H1 (cell line): ENCODE measurements at regions not wholly inside any gene's neighbourhood (a gene's known extent, or its start where the extent isn't known, plus 50 kb on each side); places are given as distances from the start of the nearest gene placed in this dataset.

Experiments used
- CTCF ChIA-PET: fragments of 300-600 bp; sonication (Branson Sonifier 250); formaldehyde crosslinking; loops from one replicate; lab custom pipeline; 2021; ENCODE audit not compliant: partially characterized antibody; lab: Charles Lee
- POLR2A ChIA-PET: fragments of 300-600 bp; sonication (Branson Sonifier 250); formaldehyde crosslinking; loops from one replicate; lab custom pipeline; 2021; ENCODE audit warnings: inconsistent platforms; ENCODE audit not compliant: partially characterized antibody; lab: Charles Lee
- DNase-seq, 2 experiments: peaks; one replicate each; pipeline versions ENCODE4 v3.0.0 to v3.0.0-alpha.2; 2010 to 2022; ENCODE audit warnings: low spot score in 2 of 2, low read depth in 1 of 2, mixed read lengths in 1 of 2
- FAIRE-seq: peaks from 2 replicates; lab custom pipeline; 2011; peaks lifted over from hg19 to GRCh38; lab: Jason Lieb, UNC
- H2AFZ ChIP-seq: 2 replicates; pipeline ENCODE4 v1.8.1; 2012; ENCODE audit warnings: low read length, inconsistent platforms
- H2AK5ac ChIP-seq: 2 replicates; pipeline ENCODE4 v1.6.1; 2013; ENCODE audit warnings: low read depth, low read length
- H2BK120ac ChIP-seq: replicated peaks from 2 replicates; pipeline ENCODE3; 2013; ENCODE audit warnings: low read depth, low read length, inconsistent platforms
- H2BK12ac ChIP-seq: 2 replicates; pipeline ENCODE4 v1.6.1; 2013; ENCODE audit warnings: low read depth, low read length
- H2BK15ac ChIP-seq: 2 replicates; pipeline ENCODE4 v1.6.1; 2013; ENCODE audit warnings: low read length
- H2BK20ac ChIP-seq: 2 replicates; pipeline ENCODE4 v1.6.1; 2013; ENCODE audit warnings: low read length
- H2BK5ac ChIP-seq: 2 replicates; pipeline ENCODE4 v1.6.1; 2013; ENCODE audit warnings: low read depth, low read length
- H3K14ac ChIP-seq: 2 replicates; pipeline ENCODE4 v1.6.1; 2013; ENCODE audit warnings: inconsistent platforms; ENCODE audit not compliant: insufficient read length
- H3K18ac ChIP-seq: 2 replicates; pipeline ENCODE4 v1.6.1; 2013; ENCODE audit warnings: low read length; ENCODE audit errors: extremely low read depth
- H3K23ac ChIP-seq: 2 replicates; pipeline ENCODE4 v1.6.1; 2013; ENCODE audit warnings: inconsistent platforms; ENCODE audit not compliant: insufficient read length
- H3K23me2 ChIP-seq: 2 replicates; pipeline ENCODE4 v1.6.1; 2013; ENCODE audit warnings: low read depth, low read length
- H3K27ac ChIP-seq: 2 replicates; pipeline ENCODE4 v1.6.1; 2011; ENCODE audit warnings: low read depth, low read length, inconsistent platforms
- H3K27me3 ChIP-seq, 4 experiments: replicated peaks in 1 of 4; 1 replicate in 1 of 4; 2 replicates in 3 of 4; pipeline versions ENCODE4 v1.6.1 to v1.8.1; 2011 to 2013; ENCODE audit warnings: low read length in 3 of 4, mild to moderate bottlenecking in 3 of 4, inconsistent platforms in 2 of 4, mixed read lengths in 2 of 4, moderate library complexity in 1 of 4; ENCODE audit not compliant: control insufficient read depth in 3 of 4, insufficient read depth in 3 of 4; ENCODE audit errors: extremely low read depth in 1 of 4
- H3K36me3 ChIP-seq, 4 experiments: 2 replicates each; pipeline versions ENCODE4 v1.6.1 to v1.8.1; 2011 to 2013; ENCODE audit warnings: mild to moderate bottlenecking in 4 of 4, low read length in 3 of 4, moderate library complexity in 2 of 4, control low read depth in 1 of 4, inconsistent platforms in 1 of 4; ENCODE audit not compliant: insufficient read depth in 4 of 4, control insufficient read depth in 2 of 4
- H3K4ac ChIP-seq: replicated peaks from 2 replicates; pipeline ENCODE3; 2013; ENCODE audit warnings: low read length, low read depth, mixed read lengths, inconsistent platforms; ENCODE audit not compliant: insufficient read length
- H3K4me1 ChIP-seq, 4 experiments: replicated peaks in 1 of 4; 1 replicate in 1 of 4; 2 replicates in 3 of 4; pipeline versions ENCODE4 v1.6.1 to v1.8.1; 2011 to 2013; ENCODE audit warnings: low read length in 3 of 4, inconsistent platforms in 2 of 4, mixed read lengths in 1 of 4; ENCODE audit not compliant: insufficient read depth in 4 of 4, control insufficient read depth in 3 of 4
- H3K4me2 ChIP-seq, 2 experiments: 2 replicates each; pipeline versions ENCODE4 v1.6.1 to v1.8.1; 2011 to 2013; ENCODE audit warnings: low read depth in 2 of 2, low read length in 2 of 2, control low read depth in 1 of 2, inconsistent platforms in 1 of 2, mild to moderate bottlenecking in 1 of 2; ENCODE audit not compliant: insufficient read depth in 1 of 2
- H3K4me3 ChIP-seq, 4 experiments: fragments of 200-600, 300-600 bp in 1 of 4; sonication (generic), shearing (Covaris generic), sonication (Bioruptor Twin) in 1 of 4; 2 replicates each; pipeline versions ENCODE4 v1.5.1 to v1.8.1; 2011 to 2016; ENCODE audit warnings: low read length in 4 of 4, low read depth in 3 of 4, control low read depth in 2 of 4, inconsistent platforms in 2 of 4, mild to moderate bottlenecking in 2 of 4, mixed read lengths in 1 of 4, moderate library complexity in 1 of 4; ENCODE audit not compliant: insufficient read depth in 2 of 4; ENCODE audit errors: extremely low read depth in 1 of 4
- H3K56ac ChIP-seq: replicated peaks from 2 replicates; pipeline ENCODE3; 2013; ENCODE audit warnings: low read depth, mild to moderate bottlenecking, mixed read lengths, low read length, inconsistent platforms; ENCODE audit not compliant: insufficient read length
- H3K79me1 ChIP-seq: 2 replicates; pipeline ENCODE4 v1.6.1; 2013; ENCODE audit warnings: low read depth, low read length, control low read depth
- H3K79me2 ChIP-seq, 2 experiments: 2 replicates each; pipeline versions ENCODE4 v1.6.1 to v1.8.1; 2012 to 2013; ENCODE audit warnings: low read length in 2 of 2, mild to moderate bottlenecking in 2 of 2, inconsistent platforms in 1 of 2; ENCODE audit not compliant: insufficient read depth in 2 of 2, control insufficient read depth in 1 of 2
- H3K9ac ChIP-seq, 4 experiments: replicated peaks in 1 of 4; 1 replicate in 1 of 4; 2 replicates in 3 of 4; pipeline versions ENCODE4 v1.6.1 to v1.8.1; 2011 to 2013; ENCODE audit warnings: low read depth in 3 of 4, low read length in 3 of 4, control low read depth in 2 of 4, mild to moderate bottlenecking in 2 of 4, moderate library complexity in 2 of 4, inconsistent platforms in 1 of 4; ENCODE audit errors: extremely low read depth in 1 of 4
- H3K9me3 ChIP-seq, 2 experiments: 2 replicates each; pipeline versions ENCODE4 v1.6.1 to v1.8.1; 2012 to 2013; ENCODE audit warnings: mild to moderate bottlenecking in 2 of 2, moderate library complexity in 2 of 2, control low read depth in 1 of 2, inconsistent platforms in 1 of 2, low read depth in 1 of 2, low read length in 1 of 2, mixed read lengths in 1 of 2; ENCODE audit not compliant: insufficient read depth in 2 of 2
- H4K20me1 ChIP-seq, 2 experiments: replicated peaks in 1 of 2; 2 replicates each; pipeline versions ENCODE3 to v1.8.1; 2011 to 2013; ENCODE audit warnings: inconsistent platforms in 2 of 2, low read length in 2 of 2, mild to moderate bottlenecking in 1 of 2; ENCODE audit not compliant: insufficient read depth in 2 of 2, control insufficient read depth in 1 of 2
- H4K5ac ChIP-seq: 2 replicates; pipeline ENCODE4 v1.6.1; 2013; ENCODE audit warnings: low read length, low read depth, mixed read lengths, inconsistent platforms; ENCODE audit not compliant: insufficient read length
- H4K8ac ChIP-seq: 2 replicates; pipeline ENCODE4 v1.8.0; 2013; ENCODE audit warnings: mild to moderate bottlenecking, moderate library complexity, low read length, inconsistent platforms; ENCODE audit not compliant: insufficient read depth; ENCODE audit errors: extremely low read depth
- H4K91ac ChIP-seq: replicated peaks from 2 replicates; pipeline ENCODE3; 2013; ENCODE audit warnings: low read length, mixed read lengths, inconsistent platforms; ENCODE audit not compliant: insufficient read length
- CEBPB ChIP-seq: IDR thresholded peaks from 2 replicates; pipeline ENCODE4 v1.6.1; 2012; ENCODE audit warnings: low read depth, low read length
- RFX5 ChIP-seq: IDR thresholded peaks from 2 replicates; pipeline ENCODE4 v1.6.1; 2011; ENCODE audit warnings: low read depth, low read length, improper control_type of control experiment, borderline replicate concordance
- RXRA ChIP-seq: IDR thresholded peaks from 2 replicates; pipeline ENCODE4 v1.6.1; 2011; ENCODE audit warnings: low read depth, mild to moderate bottlenecking, low read length, moderate library complexity; ENCODE audit not compliant: insufficient read depth
- SP2 ChIP-seq: IDR thresholded peaks from 2 replicates; pipeline ENCODE4 v1.6.1; 2012; ENCODE audit warnings: mild to moderate bottlenecking, low read length, inconsistent platforms
- WGBS, 2 experiments: shearing (Covaris generic) in 1 of 2; methylation state at CpG; one replicate each; pipeline versions ENCODE4 v1.1.6 to v1.1.7; 2013 to 2015; ENCODE audit warnings: low lambda C conversion rate in 2 of 2, mixed read lengths in 2 of 2, inconsistent platforms in 1 of 2, low coverage in 1 of 2, missing lambda C conversion rate in 1 of 2; ENCODE audit not compliant: insufficient replicate concordance in 2 of 2, insufficient coverage in 1 of 2, insufficient read length in 1 of 2; ENCODE audit errors: extremely low coverage in 1 of 2, missing lambda C conversion rate in 1 of 2; 5-methylcytosine and 5-hydroxymethylcytosine counted together

DNA sequence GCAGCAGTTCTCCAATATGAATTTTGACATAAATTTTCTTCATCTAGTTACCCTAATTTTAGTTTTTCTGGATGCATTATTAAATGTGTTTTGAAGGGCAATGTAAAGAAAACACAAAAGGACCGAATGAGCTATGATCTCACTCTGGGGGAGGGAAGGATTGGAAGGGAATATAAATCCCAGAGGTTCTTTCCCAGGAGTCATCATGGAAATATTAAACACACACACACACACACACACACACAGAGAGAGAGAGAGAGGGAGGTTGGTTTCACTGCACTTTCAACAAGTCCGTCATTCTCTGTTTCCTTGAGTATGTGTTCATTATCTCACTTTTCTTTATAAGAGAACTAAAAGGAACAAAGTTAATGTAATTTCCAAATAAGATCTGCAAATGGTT is 70.7 kb upstream of the DCBLD2 start:
- Histone ChIP-seq H4K5ac (no peak overlapping the region), H3K4me1 (no peaks in the 10 kb centered on the region), H3K79me1 (no peaks in the 10 kb centered on the region), H3K9me3 (no peaks in the 10 kb centered on the region), H2BK15ac (no peak overlapping the region), H3K4me3 (no peak overlapping the region), H2BK120ac (no peak overlapping the region), H4K8ac (no peak overlapping the region), H4K20me1 (no peaks in the 10 kb centered on the region), H3K4ac (no peak overlapping the region), H3K27me3 (no peaks in the 10 kb centered on the region), H2AK5ac (no peak overlapping the region), H4K91ac (no peak overlapping the region), H3K23ac (no peak overlapping the region), H2BK20ac (no peak overlapping the region), H3K9ac (no peak overlapping the region), H3K18ac (no peak overlapping the region), H3K36me3 (no peaks in the 10 kb centered on the region), H3K27ac (no peak overlapping the region), H2AFZ (no peak overlapping the region), H3K4me2 (no peak overlapping the region), H3K56ac (no peak overlapping the region), H3K23me2 (no peaks in the 10 kb centered on the region), H3K14ac (no peak overlapping the region), H3K79me2 (no peaks in the 10 kb centered on the region), H2BK12ac (no peak overlapping the region), H2BK5ac (no peak overlapping the region)
- FAIRE-seq (no peak), DNase-seq (no peak)
- WGBS, 2 experiments = 92% methylated on average over 2 of the region's 2 CpGs; no CpG with 5 or more reads in 1 of the 2 experiments
- POLR2A ChIA-PET = no interaction called here
- CTCF ChIA-PET = no interaction called here
- TF ChIP-seq RXRA (no peak), SP2 (no peak), CEBPB (no peak), RFX5 (no peak)
